ENCODE measurements at regions not wholly inside any gene's neighbourhood (a gene's known extent, or its start where the extent isn't known, plus 50 kb on each side); places are given as distances from the start of the nearest gene placed in this dataset.

DNA sequence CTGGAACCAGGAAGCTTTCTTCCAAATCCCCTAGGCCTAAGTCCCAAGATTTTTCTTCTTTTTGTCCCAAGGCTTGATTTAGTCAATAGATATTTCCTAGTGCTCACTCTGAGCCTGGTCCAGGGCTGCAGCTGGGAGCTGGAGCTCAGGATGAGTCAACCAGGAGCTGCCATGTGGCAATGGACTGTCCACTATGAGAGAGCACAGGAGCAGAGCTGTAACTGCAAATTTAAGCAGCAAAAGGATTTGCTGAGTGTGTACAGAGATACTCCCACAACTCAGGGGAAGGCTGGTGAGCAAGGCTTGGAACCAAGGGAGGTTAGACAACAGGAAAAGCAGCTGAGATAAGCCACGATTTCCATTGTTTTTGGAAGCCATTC, 92.1 kb upstream of the CXCL12 start:
- DNase-seq (ENCODE audit: low spot score): no peak
- Mint-ChIP-seq H3K9me3 (peaks cover 13% of the 10 kb centered on the region), H3K27ac (no peak overlapping the region), H3K4me1 (no peaks in the 10 kb centered on the region), H3K36me3 (no peaks in the 10 kb centered on the region; the same call in 1 of the 2 replicates), H3K4me3 (no peak overlapping the region), H3K27me3 (ENCODE audit: low read depth) (peaks cover under 1% of the 10 kb centered on the region)
- TF ChIP-seq FOXP1 (CRISPR knock-in tag; IDR thresholded peaks at IDR 0.05; ENCODE audit: borderline replicate concordance): no peak
- TF ChIP-seq OVOL2 (CRISPR knock-in tag; IDR thresholded peaks at IDR 0.05; ENCODE audit: borderline replicate concordance): no peak
- no peak for TF ChIP-seq SP1 (CRISPR knock-in tag; conservative IDR thresholded peaks at IDR 0.05)
- TF ChIP-seq SMAD4 (CRISPR knock-in tag; IDR thresholded peaks at IDR 0.05): no peak
- no peak for ATAC-seq
- CTCF ChIA-PET: no interaction called here
- POLR2A ChIA-PET: no interaction called here

DNA sequence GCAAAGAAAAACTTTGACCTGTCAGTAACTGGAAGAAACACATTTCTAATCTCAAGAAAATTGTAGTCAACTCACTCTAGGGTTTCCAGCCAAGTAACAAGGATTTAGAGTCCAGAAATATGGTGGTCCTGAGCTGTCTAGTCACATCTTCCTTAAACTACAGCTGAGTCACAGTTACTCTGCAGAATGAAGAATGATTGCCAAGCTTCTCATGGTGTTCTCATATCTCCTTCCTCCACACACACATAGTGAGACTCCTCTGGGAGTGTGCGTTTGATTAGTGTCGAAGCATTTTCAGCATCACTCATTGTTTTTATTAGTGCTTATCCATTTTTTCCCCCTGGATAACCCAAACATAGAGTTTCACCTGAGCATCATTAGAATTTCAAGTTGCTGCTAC, 93.1 kb upstream of the CXCL12 start:
- Mint-ChIP-seq H3K9me3 (peaks cover 17% of the 10 kb centered on the region), H3K4me3 (no peak overlapping the region), H3K36me3 (peaks cover 4% of the 10 kb centered on the region), H3K27me3 (ENCODE audit: low read depth) (peaks cover 4% of the 10 kb centered on the region), H3K27ac (no peak overlapping the region), H3K4me1 (no peaks in the 10 kb centered on the region)
- no peak for DNase-seq (ENCODE audit: low spot score)
- POLR2A ChIA-PET: no interaction called here
- TF ChIP-seq ZNF317 (CRISPR knock-in tag; IDR thresholded peaks at IDR 0.05; ENCODE audit: borderline replicate concordance, low read depth) (no peak), ZNF263 (CRISPR knock-in tag; IDR thresholded peaks at IDR 0.05; ENCODE audit: low read depth) (no peak), MXD4 (CRISPR knock-in tag; IDR thresholded peaks at IDR 0.05; ENCODE audit: borderline replicate concordance) (no peak), SP1 (CRISPR knock-in tag; conservative IDR thresholded peaks at IDR 0.05) (no peak), ETV6 (CRISPR knock-in tag; IDR thresholded peaks at IDR 0.05) (no peak), IRF1 (CRISPR knock-in tag; IDR thresholded peaks at IDR 0.05) (no peak), ZMAT4 (CRISPR knock-in tag; IDR thresholded peaks at IDR 0.05) (no peak), SMAD3 (CRISPR knock-in tag; IDR thresholded peaks at IDR 0.05; ENCODE audit: borderline replicate concordance) (no peak)
- TF ChIP-seq, protein P1, sequence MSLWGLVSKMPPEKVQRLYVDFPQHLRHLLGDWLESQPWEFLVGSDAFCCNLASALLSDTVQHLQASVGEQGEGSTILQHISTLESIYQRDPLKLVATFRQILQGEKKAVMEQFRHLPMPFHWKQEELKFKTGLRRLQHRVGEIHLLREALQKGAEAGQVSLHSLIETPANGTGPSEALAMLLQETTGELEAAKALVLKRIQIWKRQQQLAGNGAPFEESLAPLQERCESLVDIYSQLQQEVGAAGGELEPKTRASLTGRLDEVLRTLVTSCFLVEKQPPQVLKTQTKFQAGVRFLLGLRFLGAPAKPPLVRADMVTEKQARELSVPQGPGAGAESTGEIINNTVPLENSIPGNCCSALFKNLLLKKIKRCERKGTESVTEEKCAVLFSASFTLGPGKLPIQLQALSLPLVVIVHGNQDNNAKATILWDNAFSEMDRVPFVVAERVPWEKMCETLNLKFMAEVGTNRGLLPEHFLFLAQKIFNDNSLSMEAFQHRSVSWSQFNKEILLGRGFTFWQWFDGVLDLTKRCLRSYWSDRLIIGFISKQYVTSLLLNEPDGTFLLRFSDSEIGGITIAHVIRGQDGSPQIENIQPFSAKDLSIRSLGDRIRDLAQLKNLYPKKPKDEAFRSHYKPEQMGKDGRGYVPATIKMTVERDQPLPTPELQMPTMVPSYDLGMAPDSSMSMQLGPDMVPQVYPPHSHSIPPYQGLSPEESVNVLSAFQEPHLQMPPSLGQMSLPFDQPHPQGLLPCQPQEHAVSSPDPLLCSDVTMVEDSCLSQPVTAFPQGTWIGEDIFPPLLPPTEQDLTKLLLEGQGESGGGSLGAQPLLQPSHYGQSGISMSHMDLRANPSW (CRISPR knock-in tag; conservative IDR thresholded peaks at IDR 0.05; ENCODE audit: low read depth): no peak
- TF ChIP-seq, protein P2, sequence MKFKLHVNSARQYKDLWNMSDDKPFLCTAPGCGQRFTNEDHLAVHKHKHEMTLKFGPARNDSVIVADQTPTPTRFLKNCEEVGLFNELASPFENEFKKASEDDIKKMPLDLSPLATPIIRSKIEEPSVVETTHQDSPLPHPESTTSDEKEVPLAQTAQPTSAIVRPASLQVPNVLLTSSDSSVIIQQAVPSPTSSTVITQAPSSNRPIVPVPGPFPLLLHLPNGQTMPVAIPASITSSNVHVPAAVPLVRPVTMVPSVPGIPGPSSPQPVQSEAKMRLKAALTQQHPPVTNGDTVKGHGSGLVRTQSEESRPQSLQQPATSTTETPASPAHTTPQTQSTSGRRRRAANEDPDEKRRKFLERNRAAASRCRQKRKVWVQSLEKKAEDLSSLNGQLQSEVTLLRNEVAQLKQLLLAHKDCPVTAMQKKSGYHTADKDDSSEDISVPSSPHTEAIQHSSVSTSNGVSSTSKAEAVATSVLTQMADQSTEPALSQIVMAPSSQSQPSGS (CRISPR knock-in tag; IDR thresholded peaks at IDR 0.05; ENCODE audit: borderline replicate concordance, low read depth): no peak
- TF ChIP-seq, protein P3, sequence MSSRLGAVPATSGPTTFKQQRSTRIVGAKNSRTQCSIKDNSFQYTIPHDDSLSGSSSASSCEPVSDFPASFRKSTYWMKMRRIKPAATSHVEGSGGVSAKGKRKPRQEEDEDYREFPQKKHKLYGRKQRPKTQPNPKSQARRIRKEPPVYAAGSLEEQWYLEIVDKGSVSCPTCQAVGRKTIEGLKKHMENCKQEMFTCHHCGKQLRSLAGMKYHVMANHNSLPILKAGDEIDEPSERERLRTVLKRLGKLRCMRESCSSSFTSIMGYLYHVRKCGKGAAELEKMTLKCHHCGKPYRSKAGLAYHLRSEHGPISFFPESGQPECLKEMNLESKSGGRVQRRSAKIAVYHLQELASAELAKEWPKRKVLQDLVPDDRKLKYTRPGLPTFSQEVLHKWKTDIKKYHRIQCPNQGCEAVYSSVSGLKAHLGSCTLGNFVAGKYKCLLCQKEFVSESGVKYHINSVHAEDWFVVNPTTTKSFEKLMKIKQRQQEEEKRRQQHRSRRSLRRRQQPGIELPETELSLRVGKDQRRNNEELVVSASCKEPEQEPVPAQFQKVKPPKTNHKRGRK (CRISPR knock-in tag; IDR thresholded peaks at IDR 0.05; ENCODE audit: borderline replicate concordance): no peak
- TF ChIP-seq, protein P4, sequence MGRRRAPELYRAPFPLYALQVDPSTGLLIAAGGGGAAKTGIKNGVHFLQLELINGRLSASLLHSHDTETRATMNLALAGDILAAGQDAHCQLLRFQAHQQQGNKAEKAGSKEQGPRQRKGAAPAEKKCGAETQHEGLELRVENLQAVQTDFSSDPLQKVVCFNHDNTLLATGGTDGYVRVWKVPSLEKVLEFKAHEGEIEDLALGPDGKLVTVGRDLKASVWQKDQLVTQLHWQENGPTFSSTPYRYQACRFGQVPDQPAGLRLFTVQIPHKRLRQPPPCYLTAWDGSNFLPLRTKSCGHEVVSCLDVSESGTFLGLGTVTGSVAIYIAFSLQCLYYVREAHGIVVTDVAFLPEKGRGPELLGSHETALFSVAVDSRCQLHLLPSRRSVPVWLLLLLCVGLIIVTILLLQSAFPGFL (CRISPR knock-in tag; IDR thresholded peaks at IDR 0.05; ENCODE audit: borderline replicate concordance): no peak
- TF ChIP-seq, protein P5, sequence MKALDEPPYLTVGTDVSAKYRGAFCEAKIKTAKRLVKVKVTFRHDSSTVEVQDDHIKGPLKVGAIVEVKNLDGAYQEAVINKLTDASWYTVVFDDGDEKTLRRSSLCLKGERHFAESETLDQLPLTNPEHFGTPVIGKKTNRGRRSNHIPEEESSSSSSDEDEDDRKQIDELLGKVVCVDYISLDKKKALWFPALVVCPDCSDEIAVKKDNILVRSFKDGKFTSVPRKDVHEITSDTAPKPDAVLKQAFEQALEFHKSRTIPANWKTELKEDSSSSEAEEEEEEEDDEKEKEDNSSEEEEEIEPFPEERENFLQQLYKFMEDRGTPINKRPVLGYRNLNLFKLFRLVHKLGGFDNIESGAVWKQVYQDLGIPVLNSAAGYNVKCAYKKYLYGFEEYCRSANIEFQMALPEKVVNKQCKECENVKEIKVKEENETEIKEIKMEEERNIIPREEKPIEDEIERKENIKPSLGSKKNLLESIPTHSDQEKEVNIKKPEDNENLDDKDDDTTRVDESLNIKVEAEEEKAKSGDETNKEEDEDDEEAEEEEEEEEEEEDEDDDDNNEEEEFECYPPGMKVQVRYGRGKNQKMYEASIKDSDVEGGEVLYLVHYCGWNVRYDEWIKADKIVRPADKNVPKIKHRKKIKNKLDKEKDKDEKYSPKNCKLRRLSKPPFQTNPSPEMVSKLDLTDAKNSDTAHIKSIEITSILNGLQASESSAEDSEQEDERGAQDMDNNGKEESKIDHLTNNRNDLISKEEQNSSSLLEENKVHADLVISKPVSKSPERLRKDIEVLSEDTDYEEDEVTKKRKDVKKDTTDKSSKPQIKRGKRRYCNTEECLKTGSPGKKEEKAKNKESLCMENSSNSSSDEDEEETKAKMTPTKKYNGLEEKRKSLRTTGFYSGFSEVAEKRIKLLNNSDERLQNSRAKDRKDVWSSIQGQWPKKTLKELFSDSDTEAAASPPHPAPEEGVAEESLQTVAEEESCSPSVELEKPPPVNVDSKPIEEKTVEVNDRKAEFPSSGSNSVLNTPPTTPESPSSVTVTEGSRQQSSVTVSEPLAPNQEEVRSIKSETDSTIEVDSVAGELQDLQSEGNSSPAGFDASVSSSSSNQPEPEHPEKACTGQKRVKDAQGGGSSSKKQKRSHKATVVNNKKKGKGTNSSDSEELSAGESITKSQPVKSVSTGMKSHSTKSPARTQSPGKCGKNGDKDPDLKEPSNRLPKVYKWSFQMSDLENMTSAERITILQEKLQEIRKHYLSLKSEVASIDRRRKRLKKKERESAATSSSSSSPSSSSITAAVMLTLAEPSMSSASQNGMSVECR (CRISPR knock-in tag; IDR thresholded peaks at IDR 0.05; ENCODE audit: borderline replicate concordance): no peak
- CTCF ChIA-PET: no interaction called here
- no peak for ATAC-seq
